UCSD-AML1 (cell line): ENCODE measurements at regions not wholly inside any gene's neighbourhood (a gene's known extent, or its start where the extent isn't known, plus 50 kb on each side); places are given as distances from the start of the nearest gene placed in this dataset.

Experiments
- DNase-seq: peaks from one replicate; lab custom pipeline; 2025; ENCODE audit not compliant: unreplicated experiment; lab: John Stamatoyannopoulos, UW

- DNase-seq, result no peak
Measured at GRCh38 chr12:107223821-107224220, 130.5 kb upstream of the CRY1 start.

GRCh38 chr12:107225635-107226034 lies 132.3 kb upstream of the CRY1 start:
- no peak for DNase-seq

- DNase-seq, result no peak
Measured at GRCh38 chr12:107226126-107226525, 132.8 kb upstream of the CRY1 start.

- DNase-seq, result no peak
Measured at GRCh38 chr12:107228076-107228475, 134.7 kb upstream of the CRY1 start.

GRCh38 chr12:107229827-107230226 lies 136.5 kb upstream of the CRY1 start:
- no peak for DNase-seq

GRCh38 chr12:107231303-107231702 lies 138.0 kb upstream of the CRY1 start:
- DNase-seq, result no peak

GRCh38 chr12:107233551-107233950 lies 140.2 kb upstream of the CRY1 start:
- no peak for DNase-seq

GRCh38 chr12:107235600-107235999 lies 142.3 kb upstream of the CRY1 start:
- no peak for DNase-seq

- peak; percentile 10 for DNase-seq
Measured at GRCh38 chr12:107236824-107237511, 143.6 kb upstream of the CRY1 start.

GRCh38 chr12:107238296-107238695 lies 144.9 kb upstream of the CRY1 start:
- DNase-seq, result no peak

GRCh38 chr12:107241411-107241810 lies 148.1 kb upstream of the CRY1 start:
- no peak for DNase-seq

GRCh38 chr12:107242189-107242588 lies 148.8 kb upstream of the CRY1 start:
- DNase-seq, result no peak

GRCh38 chr12:107243341-107243740 lies 150.0 kb upstream of the CRY1 start:
- no peak for DNase-seq

- DNase-seq, result no peak
Measured at GRCh38 chr12:107244584-107244983, 151.2 kb upstream of the CRY1 start.

- DNase-seq, result no peak
Measured at GRCh38 chr12:107247650-107248049, 154.3 kb upstream of the CRY1 start.

GRCh38 chr12:107248187-107248586 lies 154.8 kb upstream of the CRY1 start:
- no peak for DNase-seq

GRCh38 chr12:107251288-107251687 lies 157.9 kb upstream of the CRY1 start:
- no peak for DNase-seq

GRCh38 chr12:107253361-107253760 lies 160.0 kb upstream of the CRY1 start:
- no peak for DNase-seq

GRCh38 chr12:107254258-107254856 lies 161.0 kb upstream of the CRY1 start:
- DNase-seq, result no peak

- no peak for DNase-seq
Measured at GRCh38 chr12:107258780-107259179, 165.4 kb upstream of the CRY1 start.

GRCh38 chr12:107263980-107264379 lies 170.6 kb upstream of the CRY1 start:
- DNase-seq, result no peak

GRCh38 chr12:107264667-107265066 lies 171.3 kb upstream of the CRY1 start:
- DNase-seq, result no peak

- no peak for DNase-seq
Measured at GRCh38 chr12:107267604-107268003, 174.3 kb upstream of the CRY1 start.
